Lower lobe of right lung (tissue), 2 donors: ENCODE measurements at regions not wholly inside any gene's neighbourhood (a gene's known extent, or its start where the extent isn't known, plus 50 kb on each side); places are given as distances from the start of the nearest gene placed in this dataset.

ENCODE experiments used
- ATAC-seq, 2 donors: fragments of 200-7000 bp; cut with Tn5 transposase; one replicate each; pipeline ENCODE4 v1.9.1; 2020 to 2022; ENCODE audit warnings: mild to moderate bottlenecking in 2 of 2, moderate library complexity in 2 of 2
- DNase-seq: peaks from one replicate; pipeline ENCODE4 v3.0.0-alpha.2; 2020
- H3K27ac ChIP-seq: fragments of 200-600 bp; one replicate; pipeline ENCODE4 v1.8.0; 2022
- H3K27me3 ChIP-seq: fragments of 200-600 bp; one replicate; pipeline ENCODE4 v1.8.0; 2022; ENCODE audit warnings: low read depth
- H3K36me3 ChIP-seq: fragments of 200-600 bp; one replicate; pipeline ENCODE4 v1.8.0; 2022; ENCODE audit warnings: mild to moderate bottlenecking
- H3K4me1 ChIP-seq: fragments of 200-600 bp; one replicate; pipeline ENCODE4 v1.8.0; 2022
- H3K4me3 ChIP-seq: fragments of 200-600 bp; one replicate; pipeline ENCODE4 v1.8.0; 2022; ENCODE audit warnings: mild to moderate bottlenecking
- H3K9me3 ChIP-seq: fragments of 200-600 bp; one replicate; pipeline ENCODE4 v1.8.0; 2022
- intact Hi-C: fragments of 100-400 bp; cut with DNase I; formaldehyde crosslinking; loops from one replicate; pipeline ENCODE4 v1.11.0; 2022
- TF ChIP-seq, protein P1 (sequence below): fragments of 200-600 bp; IDR thresholded peaks from one replicate; pipeline ENCODE4 v1.8.0; 2022; ENCODE audit warnings: antibody characterized with exemption, mild to moderate bottlenecking
- donor health status: DM: no; HTN: yes; CAD: no; lungs with severe emphysema.

DNA sequence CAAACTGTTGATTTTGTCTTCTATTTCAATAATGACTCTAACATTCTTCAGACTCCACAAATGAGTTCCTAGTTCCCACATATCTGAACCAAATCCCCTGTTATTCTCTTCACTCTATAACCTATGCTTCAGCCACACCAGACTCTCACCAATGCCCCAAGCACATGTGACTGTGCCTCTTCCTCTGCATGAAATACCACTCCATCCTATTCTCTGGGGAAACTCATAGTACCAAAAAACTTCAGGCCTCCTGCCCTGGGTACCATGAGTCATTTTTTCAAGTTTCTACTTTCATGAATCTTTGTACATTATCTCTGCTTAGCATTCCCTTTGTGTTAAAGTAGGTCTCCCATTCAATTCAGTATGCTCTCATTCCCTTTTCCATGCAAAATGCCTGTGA lies 353.2 kb downstream of the ZEB2 start:
- Histone ChIP-seq H3K27ac (no peak overlapping the region), H3K4me1 (no peaks in the 10 kb centered on the region), H3K27me3 (no peaks in the 10 kb centered on the region), H3K4me3 (no peak overlapping the region), H3K9me3 (no peaks in the 10 kb centered on the region), H3K36me3 (no peaks in the 10 kb centered on the region)
- TF ChIP-seq, protein P1, sequence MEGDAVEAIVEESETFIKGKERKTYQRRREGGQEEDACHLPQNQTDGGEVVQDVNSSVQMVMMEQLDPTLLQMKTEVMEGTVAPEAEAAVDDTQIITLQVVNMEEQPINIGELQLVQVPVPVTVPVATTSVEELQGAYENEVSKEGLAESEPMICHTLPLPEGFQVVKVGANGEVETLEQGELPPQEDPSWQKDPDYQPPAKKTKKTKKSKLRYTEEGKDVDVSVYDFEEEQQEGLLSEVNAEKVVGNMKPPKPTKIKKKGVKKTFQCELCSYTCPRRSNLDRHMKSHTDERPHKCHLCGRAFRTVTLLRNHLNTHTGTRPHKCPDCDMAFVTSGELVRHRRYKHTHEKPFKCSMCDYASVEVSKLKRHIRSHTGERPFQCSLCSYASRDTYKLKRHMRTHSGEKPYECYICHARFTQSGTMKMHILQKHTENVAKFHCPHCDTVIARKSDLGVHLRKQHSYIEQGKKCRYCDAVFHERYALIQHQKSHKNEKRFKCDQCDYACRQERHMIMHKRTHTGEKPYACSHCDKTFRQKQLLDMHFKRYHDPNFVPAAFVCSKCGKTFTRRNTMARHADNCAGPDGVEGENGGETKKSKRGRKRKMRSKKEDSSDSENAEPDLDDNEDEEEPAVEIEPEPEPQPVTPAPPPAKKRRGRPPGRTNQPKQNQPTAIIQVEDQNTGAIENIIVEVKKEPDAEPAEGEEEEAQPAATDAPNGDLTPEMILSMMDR: no peak
- ATAC-seq: no peak
- intact Hi-C loops: no loop called here
- DNase-seq: no peak

DNA sequence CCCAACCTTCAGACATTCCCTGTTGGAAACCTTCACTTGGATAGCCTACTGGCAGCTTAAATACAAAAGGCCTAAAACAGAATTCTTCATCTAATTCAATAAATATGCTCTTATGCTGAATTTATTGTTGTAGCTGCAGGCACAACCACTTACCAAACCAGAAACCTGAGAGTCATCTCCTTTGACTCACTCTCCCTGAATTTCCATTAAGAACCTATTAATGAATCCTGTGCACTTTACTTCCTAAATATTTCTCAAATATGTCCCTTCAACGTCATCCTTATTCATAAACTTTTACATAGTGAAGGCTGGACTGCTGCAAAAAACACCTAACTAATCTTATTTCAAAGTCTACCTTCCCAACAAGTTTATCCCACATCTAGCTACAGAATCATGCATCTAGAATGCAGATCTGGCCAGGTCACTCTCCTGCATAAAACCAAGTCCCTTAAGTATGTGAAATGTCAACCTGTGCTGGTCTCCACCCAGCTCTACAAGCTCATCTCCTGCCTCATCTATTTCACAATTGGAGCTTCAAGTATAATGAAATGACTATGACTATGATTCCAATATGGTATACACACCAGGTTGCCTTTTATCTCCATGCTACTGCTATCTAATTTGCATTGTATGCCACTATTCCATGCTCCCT lies 354.2 kb downstream of the ZEB2 start:
- no peaks in the 10 kb centered on the region for H3K9me3 ChIP-seq
- intact Hi-C loops: no loop called here
- TF ChIP-seq, protein P1: no peak

DNA sequence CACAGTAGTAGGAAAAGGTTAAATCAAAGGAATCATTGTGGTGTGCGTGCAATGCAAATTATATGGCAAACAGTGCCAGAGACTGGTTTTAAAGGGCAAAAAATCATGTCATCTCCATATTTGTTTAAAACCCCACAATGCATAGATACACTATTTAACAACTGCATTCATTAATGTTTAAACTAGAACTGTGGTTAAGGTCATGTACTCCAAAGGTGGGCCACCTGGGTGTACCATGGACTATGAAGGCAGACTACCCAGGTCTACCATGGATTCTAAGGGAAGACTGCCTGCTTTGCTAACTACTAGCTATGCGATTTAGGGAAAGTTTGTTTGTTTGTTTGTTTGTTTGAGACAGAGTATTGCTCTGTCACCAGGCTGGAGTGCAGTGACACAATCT lies 356.3 kb downstream of the ZEB2 start:
- intact Hi-C loops: no loop called here
- TF ChIP-seq, protein P1: no peak
- no peak for DNase-seq
- H3K9me3 ChIP-seq: no peaks in the 10 kb centered on the region
- H3K4me3 ChIP-seq: no peak overlapping the region
- no peaks in the 10 kb centered on the region for H3K4me1 ChIP-seq
- no peak overlapping the region for H3K27ac ChIP-seq
- ATAC-seq: no peak
- H3K36me3 ChIP-seq: no peaks in the 10 kb centered on the region
- no peaks in the 10 kb centered on the region for H3K27me3 ChIP-seq

More for the DNA sequence above, 354.2 kb downstream of the ZEB2 start:
- H3K4me3 ChIP-seq: no peak overlapping the region
- DNase-seq (no peak), ATAC-seq (no peak)
- no peaks in the 10 kb centered on the region for H3K36me3 ChIP-seq
- no peak overlapping the region for H3K27ac ChIP-seq
- H3K4me1 ChIP-seq: no peaks in the 10 kb centered on the region
- no peaks in the 10 kb centered on the region for H3K27me3 ChIP-seq

DNA sequence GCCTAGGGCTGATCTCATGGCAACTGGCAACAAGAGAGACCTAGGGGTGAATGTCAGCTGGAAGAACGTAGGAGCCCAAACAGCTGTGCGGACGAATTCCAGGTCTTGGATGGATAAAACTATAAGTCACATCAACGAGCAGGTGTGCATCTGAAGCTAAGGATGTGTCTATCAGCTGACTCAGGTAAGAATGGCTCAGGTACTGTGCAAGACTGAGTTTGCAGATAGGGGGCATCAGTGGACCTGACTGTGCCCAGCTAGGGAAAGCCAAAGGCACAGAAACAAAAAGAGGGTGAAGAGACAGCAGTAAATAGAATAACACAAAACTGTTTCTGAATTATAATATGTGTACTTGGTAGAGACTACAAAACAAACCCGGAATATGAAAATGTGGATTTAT lies 357.3 kb downstream of the ZEB2 start:
- no peak for DNase-seq
- TF ChIP-seq, protein P1: peak; percentile 50
- H3K36me3 ChIP-seq: no peaks in the 10 kb centered on the region
- no peaks in the 10 kb centered on the region for H3K9me3 ChIP-seq
- no peaks in the 10 kb centered on the region for H3K27me3 ChIP-seq
- peak; percentile 45 to 69 for ATAC-seq
- no peak overlapping the region for H3K27ac ChIP-seq
- intact Hi-C loops: no loop called here
- H3K4me3 ChIP-seq: no peak overlapping the region
- H3K4me1 ChIP-seq: no peaks in the 10 kb centered on the region

DNA sequence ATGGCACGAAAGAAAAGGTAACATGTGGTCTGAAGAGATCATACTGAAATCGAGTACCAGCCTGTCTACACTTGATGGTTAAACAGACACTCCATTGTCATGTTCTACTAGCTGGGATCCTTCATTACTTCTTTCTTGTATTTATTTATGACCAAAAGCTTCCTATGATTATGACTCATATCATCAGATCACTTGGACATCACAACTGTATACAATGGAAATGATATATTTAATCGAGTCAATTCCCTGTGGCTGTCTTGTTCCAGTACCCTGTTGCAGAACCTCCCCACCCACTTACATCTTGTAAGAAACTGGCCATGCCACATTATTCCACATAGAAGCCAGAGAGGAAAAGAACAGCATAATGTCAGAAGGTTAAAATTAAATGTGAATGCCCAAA lies 358.9 kb downstream of the ZEB2 start:
- Histone ChIP-seq H3K27me3 (no peaks in the 10 kb centered on the region), H3K36me3 (no peaks in the 10 kb centered on the region), H3K27ac (no peak overlapping the region), H3K4me3 (no peak overlapping the region), H3K4me1 (no peaks in the 10 kb centered on the region), H3K9me3 (no peaks in the 10 kb centered on the region)
- ATAC-seq (no peak), DNase-seq (no peak)
- TF ChIP-seq, protein P1: no peak
- intact Hi-C loops: no loop called here
